ENCODE measurements at regions not wholly inside any gene's neighbourhood (a gene's known extent, or its start where the extent isn't known, plus 50 kb on each side); places are given as distances from the start of the nearest gene placed in this dataset.

DNA sequence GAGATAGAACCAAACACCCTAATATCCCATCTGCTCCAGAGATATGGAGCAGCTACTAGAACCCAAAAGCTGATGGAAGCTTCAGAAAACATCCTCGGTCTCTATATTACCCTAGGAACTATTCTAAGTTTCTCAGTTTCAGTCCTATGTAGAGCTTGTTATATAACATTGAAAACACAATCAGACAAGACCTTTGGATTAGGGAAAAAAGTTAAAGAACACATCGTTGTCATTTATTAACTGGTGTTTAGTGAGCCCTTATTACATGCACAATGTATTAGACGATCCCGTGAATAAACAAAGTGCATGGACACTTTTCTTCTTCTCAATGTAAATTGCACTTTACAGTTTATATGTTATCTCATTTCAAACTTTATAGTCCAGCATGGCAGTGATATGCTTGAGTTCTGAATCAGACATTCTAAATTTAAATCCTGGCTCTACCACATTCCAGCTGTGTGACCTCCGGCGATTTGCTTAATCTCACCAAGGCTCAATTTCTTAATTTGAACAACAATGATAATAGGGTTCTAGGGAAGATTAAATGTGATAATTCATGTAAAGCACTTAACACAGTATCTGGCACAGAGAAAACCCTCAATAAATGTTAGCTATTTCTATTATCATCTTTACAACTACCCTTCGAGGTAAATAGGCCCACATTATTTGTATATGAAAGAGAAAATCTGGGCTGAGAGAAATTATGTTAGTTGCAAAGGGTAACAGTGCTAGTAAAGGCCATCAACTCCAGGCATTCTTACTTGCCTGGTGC is 83.6 kb upstream of the PIK3C3 start:
- TF ChIP-seq, protein P1, sequence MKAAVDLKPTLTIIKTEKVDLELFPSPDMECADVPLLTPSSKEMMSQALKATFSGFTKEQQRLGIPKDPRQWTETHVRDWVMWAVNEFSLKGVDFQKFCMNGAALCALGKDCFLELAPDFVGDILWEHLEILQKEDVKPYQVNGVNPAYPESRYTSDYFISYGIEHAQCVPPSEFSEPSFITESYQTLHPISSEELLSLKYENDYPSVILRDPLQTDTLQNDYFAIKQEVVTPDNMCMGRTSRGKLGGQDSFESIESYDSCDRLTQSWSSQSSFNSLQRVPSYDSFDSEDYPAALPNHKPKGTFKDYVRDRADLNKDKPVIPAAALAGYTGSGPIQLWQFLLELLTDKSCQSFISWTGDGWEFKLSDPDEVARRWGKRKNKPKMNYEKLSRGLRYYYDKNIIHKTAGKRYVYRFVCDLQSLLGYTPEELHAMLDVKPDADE (IDR thresholded peaks at IDR 0.05), result no peak
- TF ChIP-seq, protein P2, sequence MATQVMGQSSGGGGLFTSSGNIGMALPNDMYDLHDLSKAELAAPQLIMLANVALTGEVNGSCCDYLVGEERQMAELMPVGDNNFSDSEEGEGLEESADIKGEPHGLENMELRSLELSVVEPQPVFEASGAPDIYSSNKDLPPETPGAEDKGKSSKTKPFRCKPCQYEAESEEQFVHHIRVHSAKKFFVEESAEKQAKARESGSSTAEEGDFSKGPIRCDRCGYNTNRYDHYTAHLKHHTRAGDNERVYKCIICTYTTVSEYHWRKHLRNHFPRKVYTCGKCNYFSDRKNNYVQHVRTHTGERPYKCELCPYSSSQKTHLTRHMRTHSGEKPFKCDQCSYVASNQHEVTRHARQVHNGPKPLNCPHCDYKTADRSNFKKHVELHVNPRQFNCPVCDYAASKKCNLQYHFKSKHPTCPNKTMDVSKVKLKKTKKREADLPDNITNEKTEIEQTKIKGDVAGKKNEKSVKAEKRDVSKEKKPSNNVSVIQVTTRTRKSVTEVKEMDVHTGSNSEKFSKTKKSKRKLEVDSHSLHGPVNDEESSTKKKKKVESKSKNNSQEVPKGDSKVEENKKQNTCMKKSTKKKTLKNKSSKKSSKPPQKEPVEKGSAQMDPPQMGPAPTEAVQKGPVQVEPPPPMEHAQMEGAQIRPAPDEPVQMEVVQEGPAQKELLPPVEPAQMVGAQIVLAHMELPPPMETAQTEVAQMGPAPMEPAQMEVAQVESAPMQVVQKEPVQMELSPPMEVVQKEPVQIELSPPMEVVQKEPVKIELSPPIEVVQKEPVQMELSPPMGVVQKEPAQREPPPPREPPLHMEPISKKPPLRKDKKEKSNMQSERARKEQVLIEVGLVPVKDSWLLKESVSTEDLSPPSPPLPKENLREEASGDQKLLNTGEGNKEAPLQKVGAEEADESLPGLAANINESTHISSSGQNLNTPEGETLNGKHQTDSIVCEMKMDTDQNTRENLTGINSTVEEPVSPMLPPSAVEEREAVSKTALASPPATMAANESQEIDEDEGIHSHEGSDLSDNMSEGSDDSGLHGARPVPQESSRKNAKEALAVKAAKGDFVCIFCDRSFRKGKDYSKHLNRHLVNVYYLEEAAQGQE (IDR thresholded peaks at IDR 0.05; ENCODE audit: unreplicated experiment), result no peak
- TF ChIP-seq POLR2AphosphoS5 (IDR thresholded peaks at IDR 0.05; ENCODE audit: low read depth) (no peak), EZH2 (IDR thresholded peaks at IDR 0.05; ENCODE audit: low read depth, unreplicated experiment) (no peak), ZNF331 (CRISPR knock-in tag; IDR thresholded peaks at IDR 0.05; ENCODE audit: low read depth) (no peak), CREB1 (CRISPR knock-in tag; IDR thresholded peaks at IDR 0.05; ENCODE audit: low read depth) (no peak), JUNB (IDR thresholded peaks at IDR 0.05; ENCODE audit: unreplicated experiment) (no peak), EZH2phosphoT487 (IDR thresholded peaks at IDR 0.05; ENCODE audit: unreplicated experiment) (no peak), NANOG (IDR thresholded peaks at IDR 0.05; ENCODE audit: borderline replicate concordance) (no peak), STAT1 (IDR thresholded peaks at IDR 0.05; ENCODE audit: unreplicated experiment) (no peak), ZNF114 (CRISPR knock-in tag; IDR thresholded peaks at IDR 0.05) (no peak)
- TF ChIP-seq, protein P3, sequence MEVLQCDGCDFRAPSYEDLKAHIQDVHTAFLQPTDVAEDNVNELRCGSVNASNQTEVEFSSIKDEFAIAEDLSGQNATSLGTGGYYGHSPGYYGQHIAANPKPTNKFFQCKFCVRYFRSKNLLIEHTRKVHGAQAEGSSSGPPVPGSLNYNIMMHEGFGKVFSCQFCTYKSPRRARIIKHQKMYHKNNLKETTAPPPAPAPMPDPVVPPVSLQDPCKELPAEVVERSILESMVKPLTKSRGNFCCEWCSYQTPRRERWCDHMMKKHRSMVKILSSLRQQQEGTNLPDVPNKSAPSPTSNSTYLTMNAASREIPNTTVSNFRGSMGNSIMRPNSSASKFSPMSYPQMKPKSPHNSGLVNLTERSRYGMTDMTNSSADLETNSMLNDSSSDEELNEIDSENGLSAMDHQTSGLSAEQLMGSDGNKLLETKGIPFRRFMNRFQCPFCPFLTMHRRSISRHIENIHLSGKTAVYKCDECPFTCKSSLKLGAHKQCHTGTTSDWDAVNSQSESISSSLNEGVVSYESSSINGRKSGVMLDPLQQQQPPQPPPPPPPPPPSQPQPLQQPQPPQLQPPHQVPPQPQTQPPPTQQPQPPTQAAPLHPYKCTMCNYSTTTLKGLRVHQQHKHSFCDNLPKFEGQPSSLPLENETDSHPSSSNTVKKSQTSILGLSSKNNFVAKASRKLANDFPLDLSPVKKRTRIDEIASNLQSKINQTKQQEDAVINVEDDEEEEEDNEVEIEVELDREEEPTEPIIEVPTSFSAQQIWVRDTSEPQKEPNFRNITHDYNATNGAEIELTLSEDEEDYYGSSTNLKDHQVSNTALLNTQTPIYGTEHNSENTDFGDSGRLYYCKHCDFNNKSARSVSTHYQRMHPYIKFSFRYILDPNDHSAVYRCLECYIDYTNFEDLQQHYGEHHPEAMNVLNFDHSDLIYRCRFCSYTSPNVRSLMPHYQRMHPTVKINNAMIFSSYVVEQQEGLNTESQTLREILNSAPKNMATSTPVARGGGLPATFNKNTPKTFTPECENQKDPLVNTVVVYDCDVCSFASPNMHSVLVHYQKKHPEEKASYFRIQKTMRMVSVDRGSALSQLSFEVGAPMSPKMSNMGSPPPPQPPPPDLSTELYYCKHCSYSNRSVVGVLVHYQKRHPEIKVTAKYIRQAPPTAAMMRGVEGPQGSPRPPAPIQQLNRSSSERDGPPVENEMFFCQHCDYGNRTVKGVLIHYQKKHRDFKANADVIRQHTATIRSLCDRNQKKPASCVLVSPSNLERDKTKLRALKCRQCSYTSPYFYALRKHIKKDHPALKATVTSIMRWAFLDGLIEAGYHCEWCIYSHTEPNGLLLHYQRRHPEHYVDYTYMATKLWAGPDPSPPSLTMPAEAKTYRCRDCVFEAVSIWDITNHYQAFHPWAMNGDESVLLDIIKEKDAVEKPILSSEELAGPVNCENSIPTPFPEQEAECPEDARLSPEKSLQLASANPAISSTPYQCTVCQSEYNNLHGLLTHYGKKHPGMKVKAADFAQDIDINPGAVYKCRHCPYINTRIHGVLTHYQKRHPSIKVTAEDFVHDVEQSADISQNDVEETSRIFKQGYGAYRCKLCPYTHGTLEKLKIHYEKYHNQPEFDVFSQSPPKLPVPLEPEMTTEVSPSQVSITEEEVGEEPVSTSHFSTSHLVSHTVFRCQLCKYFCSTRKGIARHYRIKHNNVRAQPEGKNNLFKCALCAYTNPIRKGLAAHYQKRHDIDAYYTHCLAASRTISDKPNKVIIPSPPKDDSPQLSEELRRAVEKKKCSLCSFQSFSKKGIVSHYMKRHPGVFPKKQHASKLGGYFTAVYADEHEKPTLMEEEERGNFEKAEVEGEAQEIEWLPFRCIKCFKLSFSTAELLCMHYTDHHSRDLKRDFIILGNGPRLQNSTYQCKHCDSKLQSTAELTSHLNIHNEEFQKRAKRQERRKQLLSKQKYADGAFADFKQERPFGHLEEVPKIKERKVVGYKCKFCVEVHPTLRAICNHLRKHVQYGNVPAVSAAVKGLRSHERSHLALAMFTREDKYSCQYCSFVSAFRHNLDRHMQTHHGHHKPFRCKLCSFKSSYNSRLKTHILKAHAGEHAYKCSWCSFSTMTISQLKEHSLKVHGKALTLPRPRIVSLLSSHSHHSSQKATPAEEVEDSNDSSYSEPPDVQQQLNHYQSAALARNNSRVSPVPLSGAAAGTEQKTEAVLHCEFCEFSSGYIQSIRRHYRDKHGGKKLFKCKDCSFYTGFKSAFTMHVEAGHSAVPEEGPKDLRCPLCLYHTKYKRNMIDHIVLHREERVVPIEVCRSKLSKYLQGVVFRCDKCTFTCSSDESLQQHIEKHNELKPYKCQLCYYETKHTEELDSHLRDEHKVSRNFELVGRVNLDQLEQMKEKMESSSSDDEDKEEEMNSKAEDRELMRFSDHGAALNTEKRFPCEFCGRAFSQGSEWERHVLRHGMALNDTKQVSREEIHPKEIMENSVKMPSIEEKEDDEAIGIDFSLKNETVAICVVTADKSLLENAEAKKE (CRISPR knock-in tag; IDR thresholded peaks at IDR 0.05), result no peak
- TF ChIP-seq, protein P4, sequence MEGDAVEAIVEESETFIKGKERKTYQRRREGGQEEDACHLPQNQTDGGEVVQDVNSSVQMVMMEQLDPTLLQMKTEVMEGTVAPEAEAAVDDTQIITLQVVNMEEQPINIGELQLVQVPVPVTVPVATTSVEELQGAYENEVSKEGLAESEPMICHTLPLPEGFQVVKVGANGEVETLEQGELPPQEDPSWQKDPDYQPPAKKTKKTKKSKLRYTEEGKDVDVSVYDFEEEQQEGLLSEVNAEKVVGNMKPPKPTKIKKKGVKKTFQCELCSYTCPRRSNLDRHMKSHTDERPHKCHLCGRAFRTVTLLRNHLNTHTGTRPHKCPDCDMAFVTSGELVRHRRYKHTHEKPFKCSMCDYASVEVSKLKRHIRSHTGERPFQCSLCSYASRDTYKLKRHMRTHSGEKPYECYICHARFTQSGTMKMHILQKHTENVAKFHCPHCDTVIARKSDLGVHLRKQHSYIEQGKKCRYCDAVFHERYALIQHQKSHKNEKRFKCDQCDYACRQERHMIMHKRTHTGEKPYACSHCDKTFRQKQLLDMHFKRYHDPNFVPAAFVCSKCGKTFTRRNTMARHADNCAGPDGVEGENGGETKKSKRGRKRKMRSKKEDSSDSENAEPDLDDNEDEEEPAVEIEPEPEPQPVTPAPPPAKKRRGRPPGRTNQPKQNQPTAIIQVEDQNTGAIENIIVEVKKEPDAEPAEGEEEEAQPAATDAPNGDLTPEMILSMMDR (conservative IDR thresholded peaks at IDR 0.05; ENCODE audit: low read depth in 2 of 2), result no peak
- Histone ChIP-seq H4K20me1 (replicated peaks; ENCODE audit: insufficient read depth) (no peaks in the 10 kb centered on the region), H3K4me2 (no peak overlapping the region), H3K79me2 (replicated peaks; ENCODE audit: insufficient read depth) (no peaks in the 10 kb centered on the region), H3F3A (replicated peaks; ENCODE audit: low read depth) (no peaks in the 10 kb centered on the region), H3K27ac (ENCODE audit: low read depth) (no peak overlapping the region), H2AFZ (no peak overlapping the region), H3K4me1 (ENCODE audit: insufficient read depth) (no peaks in the 10 kb centered on the region), H3K36me3 (ENCODE audit: insufficient read depth) (no peaks in the 10 kb centered on the region), H3K9me2 (ENCODE audit: insufficient read depth) (no peaks in the 10 kb centered on the region), H3K4me3 (no peak overlapping the region), H3K27me3 (ENCODE audit: insufficient read depth) (no peaks in the 10 kb centered on the region)
- Mint-ChIP-seq H3K4me3 (no peak overlapping the region), H3K27me3 (ENCODE audit: insufficient read depth, low read depth, poor library complexity) (no peaks in the 10 kb centered on the region), H3K36me3 (ENCODE audit: low read depth) (no peaks in the 10 kb centered on the region), H3K9me3 (no peaks in the 10 kb centered on the region), H3K27ac (no peak overlapping the region), H3K4me1 (peaks cover 2% of the 10 kb centered on the region; the same call in 1 of the 3 replicates)
- ATAC-seq (no peak), DNase-seq (ENCODE audit: low spot score) (no peak)

Data from GM23338 (cell line).